Central memory CD8-positive, alpha-beta T cell (primary cell): ENCODE measurements at regions not wholly inside any gene's neighbourhood (a gene's known extent, or its start where the extent isn't known, plus 50 kb on each side); places are given as distances from the start of the nearest gene placed in this dataset.
"Not testable (repeated sequence)": the region's sequence is repeated elsewhere in the genome, so short reads cannot be mapped to it uniquely, and the experiment has no call there.

ENCODE experiments used
- ATAC-seq: fragments of 150-1000 bp; cut with Tn5 transposase; replicated peaks from 2 replicates; pipeline ENCODE4 v1.10.0; 2022; ENCODE audit warnings: mild to moderate bottlenecking, moderate FRiP score, moderate number of reproducible peaks; ENCODE audit not compliant: poor library complexity, severe bottlenecking; ENCODE audit errors: extremely low read depth
- DNase-seq, 2 donors: peaks; one replicate each; pipeline ENCODE4 v3.0.0; 2021; ENCODE audit warnings: low spot score in 2 of 2
- H3K27ac Mint-ChIP-seq: one replicate; pipeline ENCODE4 v1.8.0; 2022; ENCODE audit warnings: low read depth, mild to moderate bottlenecking, moderate library complexity, mixed read lengths
- H3K27me3 Mint-ChIP-seq: one replicate; pipeline ENCODE4 v1.8.0; 2022; ENCODE audit warnings: mixed read lengths
- H3K36me3 Mint-ChIP-seq: one replicate; pipeline ENCODE4 v1.8.0; 2022; ENCODE audit warnings: mild to moderate bottlenecking, moderate library complexity, mixed read lengths; ENCODE audit not compliant: insufficient read depth
- H3K4me1 Mint-ChIP-seq: one replicate; pipeline ENCODE4 v1.8.0; 2022; ENCODE audit warnings: mixed read lengths
- H3K4me3 Mint-ChIP-seq: one replicate; pipeline ENCODE4 v1.8.0; 2022; ENCODE audit warnings: mild to moderate bottlenecking, moderate library complexity, mixed read lengths
- H3K9me3 Mint-ChIP-seq: one replicate; pipeline ENCODE4 v1.8.0; 2022; ENCODE audit warnings: mixed read lengths

GRCh38 chr7:75248216-75248615, 147.2 kb upstream of the TRIM73 start:
- H3K9me3 Mint-ChIP-seq = not testable (repeated sequence)

GRCh38 chr7:75254238-75254637, 141.2 kb upstream of the TRIM73 start:
- H3K27me3 Mint-ChIP-seq, DNase-seq, H3K4me3 Mint-ChIP-seq, H3K27ac Mint-ChIP-seq, ATAC-seq, H3K36me3 Mint-ChIP-seq, H3K4me1 Mint-ChIP-seq, H3K9me3 Mint-ChIP-seq: not testable (repeated sequence)

More at GRCh38 chr7:75248216-75248615, 147.2 kb upstream of the TRIM73 start:
- H3K36me3 Mint-ChIP-seq, H3K4me3 Mint-ChIP-seq, DNase-seq, ATAC-seq, H3K27ac Mint-ChIP-seq, H3K27me3 Mint-ChIP-seq, H3K4me1 Mint-ChIP-seq: not testable (repeated sequence)

GRCh38 chr7:75257442-75257841, 138.0 kb upstream of the TRIM73 start:
- not testable (repeated sequence) for H3K27ac Mint-ChIP-seq, ATAC-seq, H3K9me3 Mint-ChIP-seq, H3K27me3 Mint-ChIP-seq, H3K4me1 Mint-ChIP-seq, H3K36me3 Mint-ChIP-seq, H3K4me3 Mint-ChIP-seq, DNase-seq

- not testable (repeated sequence) for H3K4me1 Mint-ChIP-seq, H3K9me3 Mint-ChIP-seq, ATAC-seq, H3K4me3 Mint-ChIP-seq, DNase-seq, H3K36me3 Mint-ChIP-seq, H3K27me3 Mint-ChIP-seq, H3K27ac Mint-ChIP-seq
Measured at GRCh38 chr7:75259454-75260003, 135.9 kb upstream of the TRIM73 start.

- not testable (repeated sequence) for H3K36me3 Mint-ChIP-seq, H3K27me3 Mint-ChIP-seq, ATAC-seq, H3K4me1 Mint-ChIP-seq, DNase-seq, H3K9me3 Mint-ChIP-seq, H3K27ac Mint-ChIP-seq, H3K4me3 Mint-ChIP-seq
Measured at GRCh38 chr7:75261660-75262059, 133.8 kb upstream of the TRIM73 start.

- not testable (repeated sequence) for H3K27me3 Mint-ChIP-seq, H3K4me1 Mint-ChIP-seq, H3K27ac Mint-ChIP-seq, H3K36me3 Mint-ChIP-seq, H3K4me3 Mint-ChIP-seq, H3K9me3 Mint-ChIP-seq, DNase-seq, ATAC-seq
Measured at GRCh38 chr7:75268158-75268557, 127.3 kb upstream of the TRIM73 start.

- H3K36me3 Mint-ChIP-seq, H3K4me3 Mint-ChIP-seq, H3K27ac Mint-ChIP-seq, ATAC-seq, H3K4me1 Mint-ChIP-seq, H3K9me3 Mint-ChIP-seq, H3K27me3 Mint-ChIP-seq, DNase-seq: not testable (repeated sequence)
Measured at GRCh38 chr7:75269159-75269558, 126.3 kb upstream of the TRIM73 start.

GRCh38 chr7:75274114-75274513, 121.3 kb upstream of the TRIM73 start:
- not testable (repeated sequence) for H3K4me3 Mint-ChIP-seq, DNase-seq, H3K27ac Mint-ChIP-seq, H3K9me3 Mint-ChIP-seq, H3K36me3 Mint-ChIP-seq, H3K4me1 Mint-ChIP-seq, H3K27me3 Mint-ChIP-seq, ATAC-seq
